Keratinocyte (primary cell): ENCODE measurements at regions not wholly inside any gene's neighbourhood (a gene's known extent, or its start where the extent isn't known, plus 50 kb on each side); places are given as distances from the start of the nearest gene placed in this dataset.

Experiments used
- DNase-seq: peaks from one replicate; pipeline ENCODE4 v3.0.0-alpha.2; 2011; ENCODE audit warnings: low read depth, missing footprints, low spot score
- FAIRE-seq: peaks from 2 replicates; lab custom pipeline; 2011; peaks lifted over from hg19 to GRCh38; lab: Jason Lieb, UNC
- H2AFZ ChIP-seq: 2 replicates; pipeline ENCODE4 v1.6.0; 2012; ENCODE audit warnings: low read length, control low read depth, inconsistent platforms; ENCODE audit not compliant: control insufficient read depth
- H3K27ac ChIP-seq: 2 replicates; pipeline ENCODE4 v1.5.1; 2011; ENCODE audit warnings: low read length; ENCODE audit not compliant: control insufficient read depth, insufficient read depth
- H3K27me3 ChIP-seq: 3 replicates; pipeline ENCODE4 v1.6.0; 2011; ENCODE audit warnings: low read length; ENCODE audit not compliant: control insufficient read depth, insufficient read depth; ENCODE audit errors: extremely low read depth
- H3K36me3 ChIP-seq, 2 experiments: 2 replicates in 1 of 2; 3 replicates in 1 of 2; pipeline ENCODE4 v1.5.1; 2011; ENCODE audit warnings: low read length in 2 of 2, mild to moderate bottlenecking in 1 of 2; ENCODE audit not compliant: control insufficient read depth in 2 of 2, insufficient read depth in 2 of 2; ENCODE audit errors: extremely low read depth in 1 of 2
- H3K4me1 ChIP-seq: 3 replicates; pipeline ENCODE4 v1.5.1; 2011; ENCODE audit warnings: low read length; ENCODE audit not compliant: control insufficient read depth, insufficient read depth; ENCODE audit errors: extremely low read depth
- H3K4me2 ChIP-seq: 3 replicates; pipeline ENCODE4 v1.6.0; 2011; ENCODE audit warnings: low read depth, low read length; ENCODE audit not compliant: control insufficient read depth, insufficient read depth; ENCODE audit errors: extremely low read depth
- H3K4me3 ChIP-seq, 3 experiments: fragments of 200-600 bp in 1 of 3; sonication (generic) in 1 of 3; 2 replicates in 2 of 3; 3 replicates in 1 of 3; pipeline ENCODE4 v1.5.1; 2011 to 2016; ENCODE audit warnings: low read length in 3 of 3, mild to moderate bottlenecking in 3 of 3, control low read depth in 2 of 3, inconsistent platforms in 1 of 3, low read depth in 1 of 3, mixed read lengths in 1 of 3, mixed run types in 1 of 3, moderate library complexity in 1 of 3; ENCODE audit not compliant: control insufficient read depth in 2 of 3, insufficient read depth in 2 of 3; ENCODE audit errors: extremely low read depth in 1 of 3
- H3K79me2 ChIP-seq: 2 replicates; pipeline ENCODE4 v1.6.0; 2012; ENCODE audit warnings: low read length; ENCODE audit not compliant: control insufficient read depth, insufficient read depth
- H3K9ac ChIP-seq: 3 replicates; pipeline ENCODE4 v1.6.0; 2011; ENCODE audit warnings: low read length; ENCODE audit not compliant: control insufficient read depth, insufficient read depth; ENCODE audit errors: extremely low read depth
- H3K9me1 ChIP-seq: 3 replicates; pipeline ENCODE4 v1.6.0; 2011; ENCODE audit warnings: low read length; ENCODE audit not compliant: control insufficient read depth, insufficient read depth; ENCODE audit errors: extremely low read depth
- H3K9me3 ChIP-seq: 2 replicates; pipeline ENCODE4 v1.5.1; 2012; ENCODE audit warnings: low read depth, low read length; ENCODE audit not compliant: control insufficient read depth
- H4K20me1 ChIP-seq: 3 replicates; pipeline ENCODE4 v1.6.0; 2011; ENCODE audit warnings: low read length; ENCODE audit not compliant: control insufficient read depth, insufficient read depth; ENCODE audit errors: extremely low read depth
- EZH2 ChIP-seq: IDR thresholded peaks from one replicate; pipeline ENCODE4 v1.6.1; 2012; ENCODE audit warnings: inconsistent platforms, mild to moderate bottlenecking, low read length, moderate library complexity
- dilution Hi-C: fragments of 300-500 bp; cut with MboI; formaldehyde crosslinking; loops from one replicate; pipeline ENCODE4 v1.7.0; 2020; ENCODE audit warnings: low sequenced_read_pairs; ENCODE audit not compliant: extremely low pct_ligation_motif_present
- TF ChIP-seq, protein P1 (sequence below), 3 experiments: IDR thresholded peaks in 1 of 3; conservative IDR thresholded peaks in 1 of 3; optimal IDR thresholded peaks in 1 of 3; 2 replicates in 2 of 3; 3 replicates in 1 of 3; pipeline versions ENCODE3 to v1.5.1; 2011; ENCODE audit warnings: low read length in 3 of 3, mild to moderate bottlenecking in 3 of 3, moderate library complexity in 2 of 3, control low read depth in 1 of 3, inconsistent platforms in 1 of 3; ENCODE audit not compliant: insufficient read depth in 2 of 3; ENCODE audit errors: extremely low read depth in 1 of 3

GRCh38 chr10:120014031-120014430, 121.5 kb downstream of the SEC23IP start:
- H4K20me1 ChIP-seq: no peaks in the 10 kb centered on the region
- no peak for TF ChIP-seq EZH2
- TF ChIP-seq, protein P1, sequence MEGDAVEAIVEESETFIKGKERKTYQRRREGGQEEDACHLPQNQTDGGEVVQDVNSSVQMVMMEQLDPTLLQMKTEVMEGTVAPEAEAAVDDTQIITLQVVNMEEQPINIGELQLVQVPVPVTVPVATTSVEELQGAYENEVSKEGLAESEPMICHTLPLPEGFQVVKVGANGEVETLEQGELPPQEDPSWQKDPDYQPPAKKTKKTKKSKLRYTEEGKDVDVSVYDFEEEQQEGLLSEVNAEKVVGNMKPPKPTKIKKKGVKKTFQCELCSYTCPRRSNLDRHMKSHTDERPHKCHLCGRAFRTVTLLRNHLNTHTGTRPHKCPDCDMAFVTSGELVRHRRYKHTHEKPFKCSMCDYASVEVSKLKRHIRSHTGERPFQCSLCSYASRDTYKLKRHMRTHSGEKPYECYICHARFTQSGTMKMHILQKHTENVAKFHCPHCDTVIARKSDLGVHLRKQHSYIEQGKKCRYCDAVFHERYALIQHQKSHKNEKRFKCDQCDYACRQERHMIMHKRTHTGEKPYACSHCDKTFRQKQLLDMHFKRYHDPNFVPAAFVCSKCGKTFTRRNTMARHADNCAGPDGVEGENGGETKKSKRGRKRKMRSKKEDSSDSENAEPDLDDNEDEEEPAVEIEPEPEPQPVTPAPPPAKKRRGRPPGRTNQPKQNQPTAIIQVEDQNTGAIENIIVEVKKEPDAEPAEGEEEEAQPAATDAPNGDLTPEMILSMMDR (optimal IDR thresholded peaks at IDR 0.05 in 1 of 3, IDR thresholded peaks at IDR 0.05 in 1 of 3, conservative IDR thresholded peaks at IDR 0.05 in 1 of 3; ENCODE audit: extremely low read depth in 1 of 3, insufficient read depth in 2 of 3, low read length in 3 of 3): no peak
- no peaks in the 10 kb centered on the region for H3K9me3 ChIP-seq
- no peak for DNase-seq
- no peak overlapping the region for H3K27ac ChIP-seq
- H3K4me2 ChIP-seq: no peak overlapping the region
- no peaks in the 10 kb centered on the region for H3K9me1 ChIP-seq
- dilution Hi-C loops: no loop called here
- no peak overlapping the region for H2AFZ ChIP-seq
- H3K27me3 ChIP-seq: peaks cover 15% of the 10 kb centered on the region
- H3K36me3 ChIP-seq: no peaks in the 10 kb centered on the region
- no peak overlapping the region for H3K9ac ChIP-seq
- no peaks in the 10 kb centered on the region for H3K79me2 ChIP-seq
- H3K4me1 ChIP-seq: no peaks in the 10 kb centered on the region
- H3K4me3 ChIP-seq: no peak overlapping the region
- FAIRE-seq: no peak

GRCh38 chr10:120015064-120015463, 122.5 kb downstream of the SEC23IP start:
- H3K4me3 ChIP-seq: no peak overlapping the region
- no peaks in the 10 kb centered on the region for H4K20me1 ChIP-seq
- H3K9me1 ChIP-seq: no peaks in the 10 kb centered on the region
- dilution Hi-C loops: no loop called here
- H2AFZ ChIP-seq: no peak overlapping the region
- FAIRE-seq (no peak), DNase-seq (no peak)
- H3K4me2 ChIP-seq: no peak overlapping the region
- no peaks in the 10 kb centered on the region for H3K79me2 ChIP-seq
- no peak overlapping the region for H3K9ac ChIP-seq
- no peak overlapping the region for H3K27ac ChIP-seq
- no peaks in the 10 kb centered on the region for H3K4me1 ChIP-seq
- no peaks in the 10 kb centered on the region for H3K9me3 ChIP-seq
- no peak for TF ChIP-seq EZH2
- TF ChIP-seq, protein P1 (optimal IDR thresholded peaks at IDR 0.05 in 1 of 3, IDR thresholded peaks at IDR 0.05 in 1 of 3, conservative IDR thresholded peaks at IDR 0.05 in 1 of 3; ENCODE audit: extremely low read depth in 1 of 3, insufficient read depth in 2 of 3, low read length in 3 of 3): no peak
- H3K27me3 ChIP-seq: peaks cover 15% of the 10 kb centered on the region
- no peaks in the 10 kb centered on the region for H3K36me3 ChIP-seq
